ENCODE measurements at regions not wholly inside any gene's neighbourhood (a gene's known extent, or its start where the extent isn't known, plus 50 kb on each side); places are given as distances from the start of the nearest gene placed in this dataset.
"Not testable (repeated sequence)": the region's sequence is repeated elsewhere in the genome, so short reads cannot be mapped to it uniquely, and the experiment has no call there.

GRCh38 chr11:86740628-86741483 lies 59.5 kb upstream of the PRSS23 start:
- Histone ChIP-seq H3K27ac (ENCODE audit: low read length) (peak overlapping the region; percentile 48), H3K4me3 (ENCODE audit: low read length) (no peak overlapping the region), H3K36me3 (ENCODE audit: control insufficient read depth, insufficient read depth, low read length) (no peaks in the 10 kb centered on the region), H3K4me1 (ENCODE audit: control insufficient read depth, insufficient read depth, low read length) (peaks cover 9% of the 10 kb centered on the region), H3K27me3 (ENCODE audit: control insufficient read depth, insufficient read depth, low read length) (no peaks in the 10 kb centered on the region), H3K9me3 (ENCODE audit: control insufficient read depth, low read depth, low read length) (no peaks in the 10 kb centered on the region)
- DNase-seq, result peak; percentile 13 to 34
- 92% methylated on average over 2 of the region's 7 CpGs for WGBS (ENCODE audit: insufficient coverage, low lambda C conversion rate)

- WGBS (ENCODE audit: insufficient coverage, low lambda C conversion rate), result 50% methylated on average over 2 of the region's 2 CpGs
- DNase-seq, result no peak
Measured at GRCh38 chr11:86738568-86738967, 61.8 kb upstream of the PRSS23 start.

GRCh38 chr11:86737737-86738136 lies 62.6 kb upstream of the PRSS23 start:
- peaks cover 9% of the 10 kb centered on the region for H3K4me1 ChIP-seq (ENCODE audit: control insufficient read depth, insufficient read depth, low read length)
- H3K4me3 ChIP-seq (ENCODE audit: low read length), result no peak overlapping the region
- no peaks in the 10 kb centered on the region for H3K9me3 ChIP-seq (ENCODE audit: control insufficient read depth, low read depth, low read length)
- no peaks in the 10 kb centered on the region for H3K36me3 ChIP-seq (ENCODE audit: control insufficient read depth, insufficient read depth, low read length)
- H3K27me3 ChIP-seq (ENCODE audit: control insufficient read depth, insufficient read depth, low read length), result no peaks in the 10 kb centered on the region
- no peak for DNase-seq
- H3K27ac ChIP-seq (ENCODE audit: low read length), result no peak overlapping the region

More at GRCh38 chr11:86738568-86738967, 61.8 kb upstream of the PRSS23 start:
- no peaks in the 10 kb centered on the region for H3K36me3 ChIP-seq (ENCODE audit: control insufficient read depth, insufficient read depth, low read length)
- H3K4me3 ChIP-seq (ENCODE audit: low read length), result no peak overlapping the region
- H3K9me3 ChIP-seq (ENCODE audit: control insufficient read depth, low read depth, low read length), result no peaks in the 10 kb centered on the region
- no peaks in the 10 kb centered on the region for H3K27me3 ChIP-seq (ENCODE audit: control insufficient read depth, insufficient read depth, low read length)
- no peak overlapping the region for H3K27ac ChIP-seq (ENCODE audit: low read length)
- H3K4me1 ChIP-seq (ENCODE audit: control insufficient read depth, insufficient read depth, low read length), result peaks cover 9% of the 10 kb centered on the region

- no peaks in the 10 kb centered on the region for H3K27me3 ChIP-seq (ENCODE audit: control insufficient read depth, insufficient read depth, low read length)
- H3K9me3 ChIP-seq (ENCODE audit: control insufficient read depth, low read depth, low read length), result peaks cover under 1% of the 10 kb centered on the region
- DNase-seq, result no peak
- H3K4me3 ChIP-seq (ENCODE audit: low read length), result no peak overlapping the region
- no peak overlapping the region for H3K27ac ChIP-seq (ENCODE audit: low read length)
- peaks cover 9% of the 10 kb centered on the region for H3K4me1 ChIP-seq (ENCODE audit: control insufficient read depth, insufficient read depth, low read length)
- no peaks in the 10 kb centered on the region for H3K36me3 ChIP-seq (ENCODE audit: control insufficient read depth, insufficient read depth, low read length)
Measured at GRCh38 chr11:86737230-86737629, 63.1 kb upstream of the PRSS23 start.

DNA sequence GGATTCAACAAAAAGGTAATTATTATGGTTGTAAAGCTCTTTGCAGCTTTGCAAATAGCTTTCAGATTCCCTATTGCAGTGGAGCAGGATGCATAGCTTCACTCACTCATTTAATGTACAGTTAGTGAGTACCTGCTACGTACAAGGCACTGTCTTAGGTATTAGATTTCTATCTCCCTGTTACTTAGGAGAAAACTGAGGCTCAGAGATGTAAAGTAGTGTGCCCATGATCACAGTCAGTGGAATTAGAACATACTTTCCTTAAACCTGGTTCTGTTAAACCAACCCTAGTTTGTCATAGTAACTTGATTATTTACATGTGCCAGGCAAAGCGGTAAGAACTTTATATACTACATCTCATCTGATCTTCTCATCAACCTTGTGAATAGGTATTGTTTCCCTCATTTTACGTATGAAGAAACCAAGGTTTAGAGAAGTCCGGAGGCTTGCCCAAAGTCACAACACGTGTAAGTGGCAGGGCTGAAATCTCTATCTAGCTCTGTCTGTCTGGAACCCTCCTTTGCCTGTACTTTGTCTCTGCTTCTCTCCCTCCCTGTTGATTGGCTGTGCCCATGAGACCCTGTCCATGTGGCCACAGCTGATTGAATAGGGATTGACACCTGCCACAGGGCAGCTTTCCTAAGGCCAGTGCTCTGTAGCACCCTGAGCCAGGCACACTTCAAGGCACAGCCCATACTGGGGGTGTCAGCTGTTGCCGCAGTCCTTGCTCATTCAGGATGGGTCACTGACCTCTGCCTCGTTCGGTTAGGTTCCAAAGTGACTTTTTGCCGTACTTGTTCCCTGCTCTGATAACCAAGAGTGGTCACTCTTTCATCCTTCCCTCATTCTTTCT lies 63.8 kb upstream of the PRSS23 start:
- no CpG with 5 or more reads among the region's 9 CpGs for WGBS (ENCODE audit: insufficient coverage, low lambda C conversion rate)
- peaks cover 9% of the 10 kb centered on the region for H3K4me1 ChIP-seq (ENCODE audit: control insufficient read depth, insufficient read depth, low read length)
- H3K36me3 ChIP-seq (ENCODE audit: control insufficient read depth, insufficient read depth, low read length), result no peaks in the 10 kb centered on the region
- H3K4me3 ChIP-seq (ENCODE audit: low read length), result no peak overlapping the region
- no peak overlapping the region for H3K27ac ChIP-seq (ENCODE audit: low read length)
- peaks cover 5% of the 10 kb centered on the region for H3K9me3 ChIP-seq (ENCODE audit: control insufficient read depth, low read depth, low read length)
- no peak for DNase-seq
- H3K27me3 ChIP-seq (ENCODE audit: control insufficient read depth, insufficient read depth, low read length), result no peaks in the 10 kb centered on the region

- no CpG with 5 or more reads among the region's 3 CpGs for WGBS (ENCODE audit: insufficient coverage, low lambda C conversion rate)
- no peaks in the 10 kb centered on the region for H3K27me3 ChIP-seq (ENCODE audit: control insufficient read depth, insufficient read depth, low read length)
- no peak for DNase-seq
- H3K9me3 ChIP-seq (ENCODE audit: control insufficient read depth, low read depth, low read length), result peaks cover 8% of the 10 kb centered on the region
- H3K4me3 ChIP-seq (ENCODE audit: low read length), result no peak overlapping the region
- H3K36me3 ChIP-seq (ENCODE audit: control insufficient read depth, insufficient read depth, low read length), result no peaks in the 10 kb centered on the region
- H3K27ac ChIP-seq (ENCODE audit: low read length), result no peak overlapping the region
- peaks cover 2% of the 10 kb centered on the region for H3K4me1 ChIP-seq (ENCODE audit: control insufficient read depth, insufficient read depth, low read length)
Measured at GRCh38 chr11:86735451-86736290, 63.3 kb upstream of the ME3 start.

DNA sequence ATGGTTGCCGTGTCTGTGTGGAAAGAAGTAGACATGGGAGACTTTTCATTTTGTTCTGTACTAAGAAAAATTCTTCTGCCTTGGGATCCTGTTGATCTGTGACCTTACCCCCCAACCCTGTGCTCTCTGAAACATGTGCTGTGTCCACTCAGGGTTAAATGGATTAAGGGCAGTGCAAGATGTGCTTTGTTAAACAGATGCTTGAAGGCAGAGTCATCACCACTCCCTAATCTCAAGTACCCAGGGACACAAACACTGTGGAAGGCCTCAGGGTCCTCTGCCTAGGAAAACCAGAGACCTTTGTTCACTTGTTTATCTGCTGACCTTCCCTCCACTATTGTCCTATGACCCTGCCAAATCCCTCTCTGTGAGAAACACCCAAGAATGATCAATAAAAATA lies 60.3 kb upstream of the ME3 start:
- H3K27ac ChIP-seq (ENCODE audit: low read length); H3K4me1 ChIP-seq (ENCODE audit: control insufficient read depth, insufficient read depth, low read length); DNase-seq; H3K27me3 ChIP-seq (ENCODE audit: control insufficient read depth, insufficient read depth, low read length); H3K4me3 ChIP-seq (ENCODE audit: low read length); H3K9me3 ChIP-seq (ENCODE audit: control insufficient read depth, low read depth, low read length); H3K36me3 ChIP-seq (ENCODE audit: control insufficient read depth, insufficient read depth, low read length): not testable (repeated sequence)
- WGBS (ENCODE audit: insufficient coverage, low lambda C conversion rate), result no CpG with 5 or more reads among the region's 1 CpG

DNA sequence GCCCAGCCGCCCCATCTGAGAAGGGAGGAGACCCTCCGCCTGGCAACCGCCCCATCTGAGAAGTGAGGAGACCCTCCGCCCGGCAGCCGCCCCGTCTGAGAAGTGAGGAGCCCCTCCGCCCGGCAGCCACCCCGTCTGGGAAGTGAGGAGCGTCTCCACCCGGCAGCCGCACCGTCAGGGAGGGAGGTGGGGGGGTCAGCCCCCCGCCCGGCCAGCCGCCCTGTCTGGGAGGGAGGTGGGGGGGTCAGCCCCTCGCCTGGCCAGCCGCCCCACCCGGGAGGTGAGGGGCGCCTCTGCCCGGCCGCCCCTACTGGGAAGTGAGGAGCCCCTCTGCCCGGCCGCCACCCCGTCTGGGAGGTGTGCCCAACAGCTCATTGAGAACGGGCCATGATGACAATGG lies 59.9 kb upstream of the ME3 start:
- H3K36me3 ChIP-seq (ENCODE audit: control insufficient read depth, insufficient read depth, low read length); H3K4me1 ChIP-seq (ENCODE audit: control insufficient read depth, insufficient read depth, low read length); H3K27me3 ChIP-seq (ENCODE audit: control insufficient read depth, insufficient read depth, low read length); DNase-seq; H3K27ac ChIP-seq (ENCODE audit: low read length); H3K4me3 ChIP-seq (ENCODE audit: low read length); H3K9me3 ChIP-seq (ENCODE audit: control insufficient read depth, low read depth, low read length): not testable (repeated sequence)
- WGBS (ENCODE audit: insufficient coverage, low lambda C conversion rate), result no CpG with 5 or more reads among the region's 27 CpGs

- not testable (repeated sequence) for H3K36me3 ChIP-seq (ENCODE audit: control insufficient read depth, insufficient read depth, low read length); DNase-seq; H3K4me1 ChIP-seq (ENCODE audit: control insufficient read depth, insufficient read depth, low read length); H3K4me3 ChIP-seq (ENCODE audit: low read length); H3K27me3 ChIP-seq (ENCODE audit: control insufficient read depth, insufficient read depth, low read length); H3K9me3 ChIP-seq (ENCODE audit: control insufficient read depth, low read depth, low read length); H3K27ac ChIP-seq (ENCODE audit: low read length)
- no CpG with 5 or more reads among the region's 1 CpG for WGBS (ENCODE audit: insufficient coverage, low lambda C conversion rate)
Measured at GRCh38 chr11:86729576-86729975, 57.2 kb upstream of the ME3 start.

GRCh38 chr11:86728562-86728961 lies 56.1 kb upstream of the ME3 start:
- no peak for DNase-seq
- no peak overlapping the region for H3K4me3 ChIP-seq (ENCODE audit: low read length)
- no peak overlapping the region for H3K27ac ChIP-seq (ENCODE audit: low read length)
- H3K4me1 ChIP-seq (ENCODE audit: control insufficient read depth, insufficient read depth, low read length), result no peaks in the 10 kb centered on the region
- no peaks in the 10 kb centered on the region for H3K36me3 ChIP-seq (ENCODE audit: control insufficient read depth, insufficient read depth, low read length)
- H3K9me3 ChIP-seq (ENCODE audit: control insufficient read depth, low read depth, low read length), result peaks cover 8% of the 10 kb centered on the region
- no peaks in the 10 kb centered on the region for H3K27me3 ChIP-seq (ENCODE audit: control insufficient read depth, insufficient read depth, low read length)

All from large intestine (tissue), 3 donors.